Heart left ventricle (tissue), 16 donors: ENCODE measurements at regions not wholly inside any gene's neighbourhood (a gene's known extent, or its start where the extent isn't known, plus 50 kb on each side); places are given as distances from the start of the nearest gene placed in this dataset.

Source experiments
- ATAC-seq, 4 donors: fragments of 200-7000 bp; cut with Tn5 transposase; one replicate each; pipeline ENCODE4 v1.9.1; 2020 to 2022; ENCODE audit warnings: moderate library complexity in 4 of 4, mild to moderate bottlenecking in 3 of 4, moderate number of reproducible peaks in 1 of 4
- DNase-seq, 5 donors: peaks; one replicate each; pipeline ENCODE4 v3.0.0-alpha.2; 2020
- H3K27ac ChIP-seq, 12 donors: fragments of 200-600 bp; sonication (generic) in 4 of 12; one replicate each; pipeline versions ENCODE4 v1.5.0 to v1.8.0; 2016 to 2022; ENCODE audit warnings: mild to moderate bottlenecking in 2 of 12
- H3K27me3 ChIP-seq, 9 donors: fragments of 200-600 bp; sonication (generic) in 2 of 9; one replicate each; pipeline versions ENCODE4 v1.5.1 to v1.8.0; 2016 to 2022; ENCODE audit warnings: mild to moderate bottlenecking in 3 of 9
- H3K36me3 ChIP-seq, 9 donors: fragments of 200-600 bp; sonication (generic) in 2 of 9; one replicate each; pipeline versions ENCODE4 v1.5.0 to v1.8.0; 2018 to 2022; ENCODE audit warnings: mild to moderate bottlenecking in 2 of 9
- H3K4me1 ChIP-seq, 12 donors: fragments of 200-600 bp; sonication (generic) in 4 of 12; one replicate each; pipeline versions ENCODE4 v1.5.0 to v1.8.0; 2016 to 2022; ENCODE audit warnings: mild to moderate bottlenecking in 3 of 12
- H3K4me3 ChIP-seq, 12 donors: fragments of 200-600 bp; sonication (generic) in 4 of 12; one replicate each; pipeline versions ENCODE4 v1.5.0 to v1.8.0; 2017 to 2022; ENCODE audit warnings: mild to moderate bottlenecking in 9 of 12, moderate library complexity in 4 of 12
- H3K9me3 ChIP-seq, 12 donors: fragments of 200-600 bp; sonication (generic) in 4 of 12; one replicate each; pipeline versions ENCODE4 v1.5.0 to v1.8.0; 2016 to 2022; ENCODE audit warnings: mild to moderate bottlenecking in 1 of 12
- POLR2A ChIP-seq, 2 donors: fragments of 450-650 bp; IDR thresholded peaks; one replicate each; pipeline ENCODE4 v1.6.1; 2017; ENCODE audit warnings: antibody characterized with exemption in 2 of 2, mild to moderate bottlenecking in 2 of 2, moderate library complexity in 2 of 2
- WGBS, 4 donors: extraction: QIAGEN DNeasy Blood & Tissue Kit in 2 of 4; methylation state at CpG; one replicate each; pipeline versions ENCODE4 v1.1.5 to v1.1.7; 2013 to 2018; 5-methylcytosine and 5-hydroxymethylcytosine counted together
- intact Hi-C, 10 donors: fragments of 100-400 bp; cut with DNase I; formaldehyde crosslinking; loops; one replicate each; pipeline versions ENCODE4 v1.11.1 to v1.14.2; 2022
- TF ChIP-seq, protein P1 (sequence below), 12 donors: fragments of 200-600 bp; sonication (generic) in 4 of 12; IDR thresholded peaks; one replicate each; pipeline versions ENCODE4 v1.5.0 to v1.8.0; 2018 to 2022; ENCODE audit warnings: antibody characterized with exemption in 12 of 12, mild to moderate bottlenecking in 5 of 12
- donor health status: ischemic (EF 13 %, LVEDD 7.1; RV severe dilation, severe dysfunction).
- donor health status: healthy with polysubstance abuse.
- donor health status: DM: no; HTN: yes; CAD: no.
- donor health status: DM: no; HTN: no; CAD: no.
- donor health status: ischemic (EF 25% LVEDD 6.9; RV normal size, moderate dysfunction).
- donor health status: ischemic (EF 25% LVEDD 5.7; RV mildly dilated, moderate dysfunction).
- donor health status: healthy.
- donor health status: DM: yes; HTN: yes; CAD: no.
- donor health status: ischemic (EF 35%, LVEDD 5.7; RV mildly dilated, moderate dysfunction).
- donor health status: nonischemic (EF 11% LVEDD 7.7; RV severe dilation, severe dysfunction).
- donor health status: DM: yes; HTN: yes; CAD: no.
- donor health status: PGD.
- donor health status: ischemic (EF 29% LVEDD 5.4; RV normal size, mild dysfunction).
- donor health status: nonischemic (EF 23%, LVEDD 6.1; RV moderate dilation, normal function).

DNA sequence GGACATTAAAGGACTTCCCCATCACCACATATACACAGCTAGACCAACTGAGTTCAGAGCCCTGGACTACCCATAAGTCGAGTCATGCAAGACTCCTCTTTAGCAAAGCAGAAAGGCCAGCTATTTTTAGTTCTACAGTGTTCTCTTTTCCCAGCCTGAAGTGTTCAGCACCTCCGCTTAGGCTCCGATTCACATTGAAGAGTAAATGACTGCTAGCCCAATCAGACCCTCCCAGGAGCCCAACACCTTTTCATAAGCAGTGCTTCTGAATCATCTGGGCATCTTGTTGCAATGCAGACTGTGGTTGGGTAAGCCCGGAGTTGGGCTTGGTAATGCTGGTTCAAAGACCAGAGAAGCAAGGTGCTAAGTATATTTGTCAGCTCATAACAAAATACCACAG is 73.6 kb upstream of the KCNK12 start:
- DNase-seq = no peak
- WGBS, 4 donors = 47 to 67% (median 54%) methylated on average over 4 of the region's 4 CpGs
- H3K27ac ChIP-seq = no peak overlapping the region
- H3K27me3 ChIP-seq = no peaks in the 10 kb centered on the region
- H3K36me3 ChIP-seq = no peaks in the 10 kb centered on the region
- intact Hi-C loops = no loop called here
- H3K4me1 ChIP-seq = peaks cover 0 to 6% (median 0%) of the 10 kb centered on the region in 12 donors
- no peaks in the 10 kb centered on the region for H3K9me3 ChIP-seq
- H3K4me3 ChIP-seq = no peak overlapping the region
- ATAC-seq = peak in 2 of 4 donors; percentile 55 to 85
- TF ChIP-seq POLR2A (IDR thresholded peaks at IDR 0.05) = no peak

DNA sequence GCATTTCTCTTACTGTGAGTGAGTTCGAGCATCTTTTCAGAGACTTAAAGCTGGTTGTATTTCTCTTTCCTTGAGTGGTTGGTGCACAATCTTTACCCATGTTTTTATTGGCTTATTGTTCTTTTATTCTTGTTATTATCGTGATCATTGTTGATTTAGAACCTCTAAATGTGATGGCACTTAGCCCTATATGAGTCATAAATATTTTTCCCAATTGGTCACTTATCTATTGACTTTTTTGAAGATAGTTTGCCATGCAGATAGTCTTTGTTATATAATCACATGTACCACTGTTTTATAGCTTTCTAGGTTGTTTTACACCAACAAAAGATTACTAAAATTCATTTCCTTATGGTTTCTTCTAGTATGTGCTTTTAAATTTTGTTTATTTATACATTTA is 70.6 kb upstream of the KCNK12 start:
- intact Hi-C loops = no loop called here
- Histone ChIP-seq H3K9me3 (no peaks in the 10 kb centered on the region), H3K27me3 (no peaks in the 10 kb centered on the region), H3K4me1 (peaks cover 0 to 6% (median 0%) of the 10 kb centered on the region in 12 donors), H3K36me3 (no peaks in the 10 kb centered on the region), H3K4me3 (no peak overlapping the region), H3K27ac (no peak overlapping the region)
- 68 to 74% (median 73%) methylated on average over 2 of the region's 2 CpGs for WGBS, 4 donors
- TF ChIP-seq POLR2A (IDR thresholded peaks at IDR 0.05) = no peak
- TF ChIP-seq, protein P1, sequence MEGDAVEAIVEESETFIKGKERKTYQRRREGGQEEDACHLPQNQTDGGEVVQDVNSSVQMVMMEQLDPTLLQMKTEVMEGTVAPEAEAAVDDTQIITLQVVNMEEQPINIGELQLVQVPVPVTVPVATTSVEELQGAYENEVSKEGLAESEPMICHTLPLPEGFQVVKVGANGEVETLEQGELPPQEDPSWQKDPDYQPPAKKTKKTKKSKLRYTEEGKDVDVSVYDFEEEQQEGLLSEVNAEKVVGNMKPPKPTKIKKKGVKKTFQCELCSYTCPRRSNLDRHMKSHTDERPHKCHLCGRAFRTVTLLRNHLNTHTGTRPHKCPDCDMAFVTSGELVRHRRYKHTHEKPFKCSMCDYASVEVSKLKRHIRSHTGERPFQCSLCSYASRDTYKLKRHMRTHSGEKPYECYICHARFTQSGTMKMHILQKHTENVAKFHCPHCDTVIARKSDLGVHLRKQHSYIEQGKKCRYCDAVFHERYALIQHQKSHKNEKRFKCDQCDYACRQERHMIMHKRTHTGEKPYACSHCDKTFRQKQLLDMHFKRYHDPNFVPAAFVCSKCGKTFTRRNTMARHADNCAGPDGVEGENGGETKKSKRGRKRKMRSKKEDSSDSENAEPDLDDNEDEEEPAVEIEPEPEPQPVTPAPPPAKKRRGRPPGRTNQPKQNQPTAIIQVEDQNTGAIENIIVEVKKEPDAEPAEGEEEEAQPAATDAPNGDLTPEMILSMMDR (IDR thresholded peaks at IDR 0.05) = no peak
- ATAC-seq (no peak), DNase-seq (no peak)

DNA sequence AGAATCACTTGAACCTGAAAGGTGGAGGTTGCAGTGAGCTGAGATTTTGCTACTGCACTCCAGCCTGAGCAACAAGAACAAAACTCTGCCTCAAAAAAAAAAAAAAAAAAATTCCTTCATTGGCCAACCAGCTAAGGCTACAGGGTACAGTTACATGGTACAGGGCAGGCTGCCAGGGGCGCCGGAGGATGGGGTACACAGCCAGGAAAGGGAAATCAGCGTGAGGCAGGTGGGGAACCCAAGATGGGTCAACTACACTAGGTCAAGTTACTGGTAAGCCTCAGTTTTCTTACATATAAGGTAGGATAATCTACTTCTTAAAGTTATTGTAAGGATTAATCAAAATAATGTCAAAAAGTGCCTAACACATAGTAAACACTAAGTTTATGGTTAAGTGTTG is 69.6 kb upstream of the KCNK12 start:
- no peaks in the 10 kb centered on the region for H3K9me3 ChIP-seq
- H3K27ac ChIP-seq = no peak overlapping the region
- ATAC-seq (no peak), DNase-seq (no peak)
- no peaks in the 10 kb centered on the region for H3K36me3 ChIP-seq
- no peaks in the 10 kb centered on the region for H3K27me3 ChIP-seq
- TF ChIP-seq, protein P1 (IDR thresholded peaks at IDR 0.05) = no peak
- TF ChIP-seq POLR2A (IDR thresholded peaks at IDR 0.05) = no peak
- 78 to 89% (median 83%) methylated on average over 3 of the region's 3 CpGs for WGBS, 4 donors
- no peak overlapping the region for H3K4me3 ChIP-seq
- intact Hi-C loops = no loop called here
- H3K4me1 ChIP-seq = peaks cover 0 to 6% (median 0%) of the 10 kb centered on the region in 12 donors

DNA sequence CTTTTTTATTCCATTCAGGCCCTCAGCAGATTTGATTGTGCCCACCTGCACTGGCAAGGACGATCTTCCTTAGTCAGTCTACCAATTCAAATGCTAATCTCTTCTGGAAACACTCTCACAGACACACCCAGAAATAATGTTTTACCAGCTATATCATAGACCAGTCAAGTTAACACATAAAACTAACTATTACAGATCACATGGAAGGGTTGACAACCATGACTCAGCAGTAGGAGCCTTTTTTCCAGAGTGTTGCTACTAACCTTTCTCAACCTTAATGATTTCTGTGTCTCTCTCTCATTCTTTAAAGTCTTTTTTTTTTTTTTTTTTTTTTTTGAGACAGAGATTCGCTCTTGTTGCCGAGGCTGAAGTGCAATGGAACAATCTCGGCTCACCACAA is 68.7 kb upstream of the KCNK12 start:
- Histone ChIP-seq H3K4me1 (peaks cover 0 to 5% (median 0%) of the 10 kb centered on the region in 12 donors), H3K27ac (no peak overlapping the region), H3K9me3 (no peaks in the 10 kb centered on the region), H3K36me3 (no peaks in the 10 kb centered on the region), H3K4me3 (no peak overlapping the region), H3K27me3 (no peaks in the 10 kb centered on the region)
- DNase-seq (no peak), ATAC-seq (no peak)
- 86 to 91% (median 90%) methylated on average over 4 of the region's 4 CpGs for WGBS, 4 donors
- intact Hi-C loops = no loop called here
- TF ChIP-seq, protein P1 (IDR thresholded peaks at IDR 0.05) = no peak
- no peak for TF ChIP-seq POLR2A (IDR thresholded peaks at IDR 0.05)

DNA sequence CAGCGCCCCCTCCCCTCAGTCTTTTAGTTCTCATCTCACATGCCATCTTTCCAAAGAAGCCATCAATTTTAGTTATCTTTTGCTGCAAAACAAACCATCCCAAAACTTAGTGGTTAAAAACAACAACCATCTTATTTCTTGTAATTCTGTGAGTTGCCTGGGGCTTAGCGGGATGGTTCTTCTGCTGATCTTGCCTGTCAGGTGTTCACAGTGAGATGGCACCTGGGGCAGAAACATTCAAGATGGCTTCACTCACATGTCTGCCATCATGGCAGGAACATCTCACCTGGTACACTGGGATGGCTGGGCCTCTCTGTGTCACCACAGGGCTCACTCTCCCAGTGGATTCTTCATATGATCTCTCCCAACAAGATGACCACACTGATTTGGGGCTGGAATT is 67.6 kb upstream of the KCNK12 start:
- DNase-seq (no peak), ATAC-seq (no peak)
- H3K9me3 ChIP-seq = no peaks in the 10 kb centered on the region
- no peak for TF ChIP-seq POLR2A (IDR thresholded peaks at IDR 0.05)
- TF ChIP-seq, protein P1 (IDR thresholded peaks at IDR 0.05) = no peak
- H3K4me3 ChIP-seq = no peak overlapping the region
- H3K27me3 ChIP-seq = no peaks in the 10 kb centered on the region
- no peaks in the 10 kb centered on the region for H3K4me1 ChIP-seq
- H3K27ac ChIP-seq = no peak overlapping the region
- intact Hi-C loops = no loop called here
- WGBS, 4 donors = 71 to 96% (median 95%) methylated on average over 2 of the region's 2 CpGs
- H3K36me3 ChIP-seq = no peaks in the 10 kb centered on the region
